Mesenchymal stem cell (in vitro differentiated cells and primary cell): ENCODE measurements at regions not wholly inside any gene's neighbourhood (a gene's known extent, or its start where the extent isn't known, plus 50 kb on each side); places are given as distances from the start of the nearest gene placed in this dataset.

Experiments
- DNase-seq: peaks from one replicate; pipeline ENCODE4 v3.0.0-alpha.2; 2013
- H2AFZ ChIP-seq: one replicate; pipeline ENCODE4 v1.6.1; 2013; ENCODE audit warnings: low read depth, mild to moderate bottlenecking, control low read depth, inconsistent platforms, low read length, moderate library complexity
- H2AK5ac ChIP-seq: 2 replicates; pipeline ENCODE4 v1.6.1; 2013; ENCODE audit warnings: low read length, moderate library complexity, mild to moderate bottlenecking, inconsistent platforms; ENCODE audit not compliant: severe bottlenecking
- H2BK120ac ChIP-seq: one replicate; pipeline ENCODE4 v1.6.1; 2013; ENCODE audit warnings: low read depth, mild to moderate bottlenecking, inconsistent platforms, low read length, moderate library complexity
- H2BK12ac ChIP-seq, 2 experiments: one replicate each; pipeline ENCODE4 v1.6.1; 2013; ENCODE audit warnings: inconsistent platforms in 2 of 2, low read length in 2 of 2, mild to moderate bottlenecking in 2 of 2, moderate library complexity in 2 of 2, control low read depth in 1 of 2
- H2BK15ac ChIP-seq: one replicate; pipeline ENCODE4 v1.6.1; 2013; ENCODE audit warnings: mild to moderate bottlenecking, low read depth, inconsistent platforms; ENCODE audit not compliant: poor library complexity, severe bottlenecking
- H2BK5ac ChIP-seq: 2 replicates; pipeline ENCODE4 v1.6.1; 2013; ENCODE audit warnings: low read depth, mild to moderate bottlenecking, low read length, control low read depth, inconsistent platforms; ENCODE audit not compliant: poor library complexity, severe bottlenecking
- H3K14ac ChIP-seq, 2 experiments: one replicate each; pipeline ENCODE4 v1.6.1; 2013; ENCODE audit warnings: inconsistent platforms in 2 of 2, low read length in 2 of 2, control low read depth in 1 of 2, mild to moderate bottlenecking in 1 of 2, moderate library complexity in 1 of 2
- H3K18ac ChIP-seq, 2 experiments: one replicate each; pipeline ENCODE4 v1.6.1; 2013; ENCODE audit warnings: inconsistent platforms in 2 of 2, low read length in 2 of 2, control low read depth in 1 of 2, low read depth in 1 of 2, mild to moderate bottlenecking in 1 of 2
- H3K23ac ChIP-seq, 2 experiments: one replicate each; pipeline ENCODE4 v1.6.1; 2013; ENCODE audit warnings: inconsistent platforms in 2 of 2, low read length in 2 of 2, mild to moderate bottlenecking in 2 of 2, moderate library complexity in 2 of 2, control low read depth in 1 of 2
- H3K27ac ChIP-seq: 2 replicates; pipeline ENCODE4 v1.5.1; 2013; ENCODE audit warnings: mild to moderate bottlenecking, moderate library complexity, low read length, control low read depth, inconsistent platforms; ENCODE audit not compliant: poor library complexity, severe bottlenecking
- H3K27me3 ChIP-seq, 2 experiments: 2 replicates each; pipeline versions ENCODE4 v1.6.1 to v1.7.0; 2013; ENCODE audit warnings: low read length in 2 of 2, mild to moderate bottlenecking in 2 of 2, moderate library complexity in 2 of 2, control low read depth in 1 of 2, inconsistent platforms in 1 of 2; ENCODE audit not compliant: control insufficient read depth in 1 of 2, insufficient read depth in 1 of 2
- H3K36me3 ChIP-seq, 2 experiments: 2 replicates each; pipeline versions ENCODE4 v1.6.1 to v1.7.0; 2013; ENCODE audit warnings: low read length in 2 of 2, control low read depth in 1 of 2, inconsistent platforms in 1 of 2, low read depth in 1 of 2, mild to moderate bottlenecking in 1 of 2; ENCODE audit not compliant: insufficient read depth in 2 of 2, control insufficient read depth in 1 of 2
- H3K4ac ChIP-seq, 2 experiments: one replicate each; pipeline ENCODE4 v1.6.1; 2013; ENCODE audit warnings: inconsistent platforms in 2 of 2, low read length in 2 of 2, mild to moderate bottlenecking in 2 of 2, moderate library complexity in 2 of 2, control low read depth in 1 of 2, low read depth in 1 of 2
- H3K4me1 ChIP-seq: 2 replicates; pipeline ENCODE4 v1.6.1; 2013; ENCODE audit warnings: low read depth, low read length, control low read depth; ENCODE audit not compliant: control insufficient read depth, insufficient read depth
- H3K4me2 ChIP-seq: 2 replicates; pipeline ENCODE4 v1.6.1; 2013; ENCODE audit warnings: low read length, mild to moderate bottlenecking, inconsistent platforms; ENCODE audit not compliant: poor library complexity, severe bottlenecking
- H3K4me3 ChIP-seq, 2 experiments: 2 replicates each; pipeline versions ENCODE4 v1.5.1 to v1.7.0; 2013; ENCODE audit warnings: low read length in 2 of 2, mild to moderate bottlenecking in 2 of 2, control low read depth in 1 of 2, low read depth in 1 of 2; ENCODE audit not compliant: insufficient read depth in 1 of 2
- H3K79me1 ChIP-seq: replicated peaks from 2 replicates; pipeline ENCODE4 v1.6.1; 2013; ENCODE audit warnings: mild to moderate bottlenecking, control low read depth, low read length, inconsistent platforms; ENCODE audit not compliant: poor library complexity, severe bottlenecking
- H3K9ac ChIP-seq: 2 replicates; pipeline ENCODE4 v1.7.0; 2013; ENCODE audit warnings: mild to moderate bottlenecking, low read length, moderate library complexity
- H3K9me3 ChIP-seq: 2 replicates; pipeline ENCODE4 v1.7.0; 2013; ENCODE audit warnings: mild to moderate bottlenecking, low read length; ENCODE audit not compliant: control insufficient read depth
- H4K8ac ChIP-seq: one replicate; pipeline ENCODE4 v1.6.1; 2013; ENCODE audit warnings: inconsistent platforms, mild to moderate bottlenecking, low read length, moderate library complexity
- H4K91ac ChIP-seq: one replicate; pipeline ENCODE4 v1.6.1; 2013; ENCODE audit warnings: mild to moderate bottlenecking, low read length, inconsistent platforms
- WGBS: methylation state at CpG from one replicate; pipeline ENCODE4 v1.1.7; 2013; ENCODE audit warnings: mixed read lengths; 5-methylcytosine and 5-hydroxymethylcytosine counted together

GRCh38 chr7:80082213-80082612, 52.4 kb upstream of the GNAI1 start:
- Histone ChIP-seq H3K27ac (no peak overlapping the region), H2AFZ (no peak overlapping the region), H4K8ac (no peak overlapping the region), H2AK5ac (no peak overlapping the region), H2BK5ac (no peak overlapping the region), H3K4ac (no peak overlapping the region), H3K23ac (no peak overlapping the region), H3K36me3 (no peaks in the 10 kb centered on the region), H3K27me3 (no peaks in the 10 kb centered on the region), H3K4me1 (no peaks in the 10 kb centered on the region), H3K4me2 (no peak overlapping the region), H3K9ac (no peak overlapping the region), H3K9me3 (no peaks in the 10 kb centered on the region), H3K79me1 (no peaks in the 10 kb centered on the region), H3K18ac (no peak overlapping the region), H2BK15ac (no peak overlapping the region), H3K14ac (no peak overlapping the region), H3K4me3 (no peak overlapping the region), H2BK120ac (no peak overlapping the region), H2BK12ac (no peak overlapping the region), H4K91ac (no peak overlapping the region)
- DNase-seq: no peak

- no CpG with 5 or more reads among the region's 3 CpGs for WGBS
- Histone ChIP-seq H3K4me3 (peak overlapping the region in 1 of 2 experiments; percentile 71), H2BK15ac (no peak overlapping the region), H4K91ac (no peak overlapping the region), H3K4ac (no peak overlapping the region), H3K14ac (no peak overlapping the region), H3K36me3 (no peaks in the 10 kb centered on the region), H2AFZ (no peak overlapping the region), H3K9ac (peak overlapping the region; percentile 88), H3K79me1 (no peaks in the 10 kb centered on the region), H2BK12ac (no peak overlapping the region), H2AK5ac (no peak overlapping the region), H3K9me3 (no peaks in the 10 kb centered on the region), H3K4me1 (no peaks in the 10 kb centered on the region), H3K4me2 (no peak overlapping the region), H2BK120ac (no peak overlapping the region), H3K18ac (no peak overlapping the region), H3K27ac (no peak overlapping the region), H4K8ac (no peak overlapping the region), H3K23ac (no peak overlapping the region), H3K27me3 (no peaks in the 10 kb centered on the region), H2BK5ac (no peak overlapping the region)
- DNase-seq: no peak
Observed at GRCh38 chr7:80078886-80079285, 55.7 kb upstream of the GNAI1 start.

GRCh38 chr7:80078159-80078731, 56.4 kb upstream of the GNAI1 start:
- peak overlapping the region; percentile 36 for H3K4me2 ChIP-seq
- H3K9me3 ChIP-seq: no peaks in the 10 kb centered on the region
- 40% methylated on average over 5 of the region's 5 CpGs for WGBS

GRCh38 chr7:80070391-80070790, 64.2 kb upstream of the GNAI1 start:
- Histone ChIP-seq H3K79me1 (no peaks in the 10 kb centered on the region), H3K9ac (no peak overlapping the region), H3K4ac (no peak overlapping the region), H3K4me1 (no peaks in the 10 kb centered on the region), H3K9me3 (peaks cover 4% of the 10 kb centered on the region), H2BK5ac (no peak overlapping the region), H3K4me2 (no peak overlapping the region), H4K8ac (no peak overlapping the region), H3K4me3 (no peak overlapping the region), H2AK5ac (no peak overlapping the region), H2BK15ac (no peak overlapping the region), H3K27ac (no peak overlapping the region), H2BK12ac (no peak overlapping the region), H3K27me3 (no peaks in the 10 kb centered on the region), H3K18ac (peak overlapping the region in 1 of 2 experiments; percentile 89), H2AFZ (no peak overlapping the region), H4K91ac (no peak overlapping the region), H3K36me3 (no peaks in the 10 kb centered on the region), H3K14ac (no peak overlapping the region), H2BK120ac (no peak overlapping the region), H3K23ac (no peak overlapping the region)
- DNase-seq: peak; percentile 50
- WGBS: no CpG with 5 or more reads among the region's 2 CpGs

More at GRCh38 chr7:80078159-80078731, 56.4 kb upstream of the GNAI1 start:
- H3K27me3 ChIP-seq: no peaks in the 10 kb centered on the region
- H2BK5ac ChIP-seq: no peak overlapping the region
- H3K4me3 ChIP-seq: peak overlapping the region in 1 of 2 experiments; percentile 71
- H2BK15ac ChIP-seq: no peak overlapping the region
- no peaks in the 10 kb centered on the region for H3K4me1 ChIP-seq
- H4K8ac ChIP-seq: no peak overlapping the region
- peak overlapping the region; percentile 88 for H3K9ac ChIP-seq
- DNase-seq: peak; percentile 45
- H2BK120ac ChIP-seq: no peak overlapping the region
- no peaks in the 10 kb centered on the region for H3K36me3 ChIP-seq
- peak overlapping the region in 1 of 2 experiments; percentile 23 for H3K18ac ChIP-seq
- H3K79me1 ChIP-seq: no peaks in the 10 kb centered on the region
- no peak overlapping the region for H3K23ac ChIP-seq
- H4K91ac ChIP-seq: no peak overlapping the region
- H2AFZ ChIP-seq: no peak overlapping the region
- no peak overlapping the region for H3K14ac ChIP-seq
- no peak overlapping the region for H2BK12ac ChIP-seq
- no peak overlapping the region for H2AK5ac ChIP-seq
- no peak overlapping the region for H3K4ac ChIP-seq
- no peak overlapping the region for H3K27ac ChIP-seq
